GM10266 (cell line): ENCODE measurements at regions not wholly inside any gene's neighbourhood (a gene's known extent, or its start where the extent isn't known, plus 50 kb on each side); places are given as distances from the start of the nearest gene placed in this dataset.
"Not testable (repeated sequence)": the region's sequence is repeated elsewhere in the genome, so short reads cannot be mapped to it uniquely, and the experiment has no call there.

ENCODE experiments used
- DNase-seq: peaks from one replicate; pipeline ENCODE4 v3.0.0; 2012; ENCODE audit errors: extremely low spot score
- CTCF ChIP-seq: IDR thresholded peaks from 2 replicates; pipeline ENCODE4 v1.5.1; 2012; ENCODE audit warnings: mild to moderate bottlenecking, low read depth; ENCODE audit not compliant: control insufficient read depth, insufficient read depth; ENCODE audit errors: missing control alignments

DNA sequence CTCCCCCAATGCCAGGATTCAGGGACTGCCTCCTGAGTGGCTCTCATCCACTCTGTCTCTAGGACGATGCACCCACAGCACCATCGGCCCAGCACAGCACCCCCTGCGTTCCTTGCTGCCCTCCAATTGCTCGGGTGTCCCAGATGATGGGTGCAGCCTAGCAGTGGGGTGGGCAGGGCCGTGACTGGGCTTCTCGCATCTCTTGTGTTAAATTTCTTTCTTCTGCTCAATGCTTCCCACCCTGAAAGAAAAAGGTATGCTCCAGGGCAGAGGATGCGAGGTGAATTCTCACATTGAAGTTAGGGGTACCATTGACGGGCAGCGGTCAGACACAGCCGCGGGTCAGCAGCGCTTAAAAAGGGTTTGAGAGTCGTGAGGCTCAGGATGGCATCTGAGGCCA, 232.4 kb upstream of the SGCG start:
- no peak for TF ChIP-seq CTCF
- DNase-seq = no peak

GRCh38 chr13:22952018-22952417, 228.8 kb upstream of the SGCG start:
- not testable (repeated sequence) for DNase-seq

- DNase-seq = not testable (repeated sequence)
These were observed 225.6 kb upstream of the SGCG start for GRCh38 chr13:22955147-22955546.

DNA sequence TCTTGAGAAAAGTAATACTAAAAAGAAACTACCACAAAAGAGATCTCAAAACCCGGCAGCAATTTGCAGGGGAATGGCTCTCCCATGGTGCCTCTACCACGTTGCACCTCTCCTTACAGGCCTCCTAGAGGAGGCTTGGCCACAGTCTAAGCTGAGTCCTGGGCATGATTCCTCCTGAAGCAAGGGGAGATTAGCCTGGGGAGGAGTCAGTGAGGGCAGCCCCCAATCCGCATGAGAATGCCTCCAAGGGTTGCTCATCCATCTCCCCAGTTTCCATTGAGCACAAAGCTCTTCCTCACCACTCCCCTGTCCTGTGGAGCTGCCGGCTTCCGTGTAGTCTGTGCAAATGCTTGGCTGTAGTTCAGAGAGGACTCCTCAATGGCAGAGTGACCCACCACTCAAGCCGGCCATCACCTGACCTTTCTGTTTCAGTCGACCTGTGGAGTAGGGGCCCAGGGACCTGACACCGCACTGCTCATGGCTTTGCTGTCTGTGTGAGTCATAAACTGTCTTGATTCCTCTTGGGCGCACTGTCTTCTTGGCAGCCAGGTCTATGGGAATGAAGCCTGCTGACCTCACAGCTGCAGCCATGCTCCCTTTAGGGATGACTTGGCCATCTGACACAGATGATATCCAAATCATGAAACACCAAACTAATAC, 224.2 kb upstream of the SGCG start:
- DNase-seq = not testable (repeated sequence)

- DNase-seq = not testable (repeated sequence)
These were observed 220.9 kb upstream of the SGCG start for GRCh38 chr13:22959859-22960258.

DNA sequence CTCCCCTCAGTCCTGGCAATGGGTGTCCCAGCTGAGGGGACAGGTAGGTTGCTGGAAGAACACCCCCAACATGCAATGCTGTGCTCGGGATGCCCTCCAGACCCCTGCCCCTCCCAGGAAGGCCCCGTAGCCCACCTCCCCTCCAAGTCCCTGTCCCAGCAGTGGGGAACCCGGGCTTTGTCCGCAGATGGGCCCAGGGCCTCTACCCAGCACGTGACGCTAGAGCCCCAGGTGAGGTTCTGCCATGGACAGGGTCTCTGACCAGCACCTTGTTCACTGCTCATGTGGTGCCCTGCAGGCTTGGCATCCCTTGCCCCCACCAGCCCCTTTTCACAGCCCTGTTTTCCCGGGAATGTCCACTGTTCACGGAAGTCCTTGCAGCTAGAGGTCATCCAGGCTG, 220.0 kb upstream of the SGCG start:
- no peak for DNase-seq
- TF ChIP-seq CTCF = no peak

DNA sequence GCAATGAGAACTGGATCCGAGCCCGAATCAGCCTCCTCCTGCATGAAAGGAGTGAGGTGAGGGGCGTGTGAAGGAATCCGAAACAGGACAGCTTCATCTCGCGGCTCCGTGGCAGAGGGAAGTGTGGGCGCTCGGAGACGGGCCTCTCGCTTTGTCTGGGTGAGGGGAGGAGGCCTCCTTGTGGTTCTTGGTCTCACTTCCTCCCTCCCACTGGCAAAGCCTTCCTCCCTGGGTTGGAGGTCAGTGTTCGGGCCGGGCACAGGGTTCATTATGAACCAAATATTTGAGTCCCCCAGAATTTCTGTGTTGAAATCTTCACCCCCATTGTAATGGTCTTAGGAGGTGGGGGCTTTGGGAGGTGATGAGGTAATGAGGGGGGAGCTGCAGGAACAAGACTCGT, 219.4 kb upstream of the SGCG start:
- DNase-seq = not testable (repeated sequence)

- TF ChIP-seq CTCF = no peak
- no peak for DNase-seq
These were observed 218.8 kb upstream of the SGCG start for GRCh38 chr13:22961835-22962537.

DNA sequence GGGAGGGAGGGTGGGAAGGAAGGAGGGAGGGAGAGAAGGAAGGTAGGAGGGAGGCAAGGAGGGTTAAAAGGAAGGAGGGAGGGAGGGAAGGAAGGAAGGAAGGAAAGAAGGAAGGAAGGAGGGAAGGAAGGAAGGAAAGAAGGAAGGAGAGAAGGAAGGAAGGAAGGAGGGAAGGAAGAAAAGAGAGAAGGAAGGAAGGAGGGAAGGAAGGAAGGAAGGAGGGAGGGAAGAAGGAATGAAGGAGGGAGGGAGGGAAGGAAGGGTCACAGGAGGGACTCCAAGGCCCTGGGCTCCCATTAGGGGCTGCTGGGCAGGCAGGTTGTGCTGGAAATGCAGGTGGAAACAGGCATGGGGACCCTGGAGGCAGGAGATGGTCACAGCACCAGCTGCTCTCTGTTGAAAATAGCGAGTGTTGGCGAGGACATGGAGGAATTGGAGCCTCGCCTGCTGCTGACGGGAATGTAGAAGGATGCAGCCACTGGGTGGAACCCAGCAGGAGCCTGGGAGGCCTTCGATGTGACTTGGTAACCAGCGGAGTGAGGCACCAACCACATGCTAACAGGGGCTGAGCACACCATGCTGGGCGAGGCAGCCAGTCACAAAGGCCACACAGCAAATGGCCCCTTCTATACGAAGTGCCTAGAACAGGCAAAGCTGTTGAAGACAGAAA, 217.3 kb upstream of the SGCG start:
- DNase-seq = not testable (repeated sequence)

DNA sequence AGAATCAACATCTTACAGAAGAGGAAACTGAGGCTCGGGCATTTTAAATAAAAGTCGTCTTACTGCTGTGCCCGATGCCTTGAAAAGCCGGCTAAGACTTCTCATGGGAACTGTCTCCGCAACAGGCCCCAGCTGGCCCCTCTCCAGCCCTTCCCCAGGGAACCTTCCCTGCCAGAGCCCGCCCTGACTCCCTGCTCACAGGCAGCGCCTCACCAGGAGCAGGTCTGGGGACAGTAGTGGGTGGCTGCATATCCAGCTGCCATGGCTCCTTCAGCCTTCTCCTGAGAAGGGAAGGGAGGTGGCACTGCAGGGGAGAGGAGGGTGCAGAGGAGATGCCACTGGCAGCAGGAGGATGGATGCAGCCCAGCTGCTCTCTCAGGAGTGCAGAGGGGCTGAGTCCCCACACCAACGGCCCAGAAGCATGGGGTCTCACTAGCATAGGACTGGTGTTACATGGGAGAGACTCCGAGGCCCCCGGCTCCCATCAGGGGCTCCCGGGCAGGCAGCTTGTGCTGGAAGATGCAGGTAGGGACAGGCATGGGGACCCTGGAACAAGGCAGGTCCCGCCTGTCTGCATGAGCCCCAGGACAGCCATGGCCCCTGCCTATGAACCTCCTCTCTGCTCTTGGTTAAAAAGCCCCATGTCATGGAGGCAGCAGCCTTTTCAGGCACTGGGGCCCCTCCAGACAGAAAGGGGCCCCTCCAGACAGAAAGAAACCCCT, 216.4 kb upstream of the SGCG start:
- TF ChIP-seq CTCF = no peak

GRCh38 chr13:22965011-22965857, 215.5 kb upstream of the SGCG start:
- DNase-seq = not testable (repeated sequence)

More for the DNA sequence above, 216.4 kb upstream of the SGCG start:
- no peak for DNase-seq

- DNase-seq = not testable (repeated sequence)
These were observed 214.9 kb upstream of the SGCG start for GRCh38 chr13:22965858-22966239.

DNA sequence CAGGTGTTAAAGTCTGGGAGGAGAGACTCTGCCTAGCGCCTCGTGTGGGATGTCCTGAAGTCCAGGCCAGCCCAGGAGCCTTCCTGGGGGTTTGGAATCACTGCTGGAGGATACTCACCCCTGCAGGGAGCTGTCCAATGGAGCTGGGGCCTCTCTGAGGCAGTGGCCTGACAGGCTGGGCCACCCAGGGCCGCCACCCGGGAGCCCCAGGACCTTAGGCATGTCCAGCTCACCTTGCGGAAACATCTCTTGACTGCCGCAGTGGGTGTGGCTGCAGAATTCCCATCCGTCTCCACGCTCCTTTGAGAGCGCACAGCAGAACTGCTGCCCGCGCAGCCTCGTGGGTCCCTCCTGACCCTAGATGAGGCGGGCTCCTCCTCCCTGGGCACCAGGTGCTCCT, 214.0 kb upstream of the SGCG start:
- not testable (repeated sequence) for DNase-seq
